Thyroid gland (tissue), 4 donors: ENCODE measurements at regions not wholly inside any gene's neighbourhood (a gene's known extent, or its start where the extent isn't known, plus 50 kb on each side); places are given as distances from the start of the nearest gene placed in this dataset.

ENCODE experiments used
- CTCF ChIP-seq, 6 experiments: fragments of 200-600 bp in 3 of 6; fragments of 450-650 bp in 3 of 6; sonication (generic) in 3 of 6; IDR thresholded peaks; one replicate each; pipeline ENCODE4 v1.5.1; 2016 to 2019; ENCODE audit warnings: antibody characterized with exemption in 6 of 6, mild to moderate bottlenecking in 2 of 6, inconsistent platforms in 1 of 6, moderate library complexity in 1 of 6
- POLR2A ChIP-seq, 2 donors: fragments of 450-650 bp; IDR thresholded peaks; one replicate each; pipeline ENCODE4 v1.6.1; 2017; ENCODE audit warnings: antibody characterized with exemption in 2 of 2, mild to moderate bottlenecking in 2 of 2, moderate library complexity in 1 of 2

GRCh38 chr9:38313421-38313820 is 79.1 kb upstream of the ALDH1B1 start:
- TF ChIP-seq CTCF (IDR thresholded peaks at IDR 0.05): no peak
- TF ChIP-seq POLR2A (IDR thresholded peaks at IDR 0.05): no peak
